ENCODE measurements at regions not wholly inside any gene's neighbourhood (a gene's known extent, or its start where the extent isn't known, plus 50 kb on each side); places are given as distances from the start of the nearest gene placed in this dataset.

GRCh38 chr5:42940853-42941252 is 99.3 kb downstream of the ANXA2R start:
- TF ChIP-seq POLR2A (IDR thresholded peaks at IDR 0.05; ENCODE audit: low read depth, low read length) (no peak), TAF1 (IDR thresholded peaks at IDR 0.05; ENCODE audit: low read depth, low read length) (no peak), POLR2AphosphoS5 (IDR thresholded peaks at IDR 0.05; ENCODE audit: low read depth, low read length) (no peak), PAX5 (IDR thresholded peaks at IDR 0.05; ENCODE audit: insufficient read depth, low read length, severe bottlenecking) (no peak)
